Neural crest cell (in vitro differentiated cells): ENCODE measurements at regions not wholly inside any gene's neighbourhood (a gene's known extent, or its start where the extent isn't known, plus 50 kb on each side); places are given as distances from the start of the nearest gene placed in this dataset.

Source experiments
- DNase-seq: peaks from one replicate; pipeline ENCODE4 v3.0.0; 2021; ENCODE audit warnings: low read depth, mixed read lengths, low spot score
- H3K27ac Mint-ChIP-seq: one replicate; pipeline ENCODE4 v1.8.0; 2021; ENCODE audit warnings: mild to moderate bottlenecking, mixed read lengths; ENCODE audit not compliant: unreplicated experiment
- H3K27me3 Mint-ChIP-seq: 2 replicates; pipeline ENCODE4 v1.8.0; 2021; ENCODE audit warnings: low read depth, mild to moderate bottlenecking, mixed read lengths
- H3K36me3 Mint-ChIP-seq: 2 replicates; pipeline ENCODE4 v1.8.0; 2021; ENCODE audit warnings: low read depth, mild to moderate bottlenecking, mixed read lengths
- H3K4me1 Mint-ChIP-seq: 2 replicates; pipeline ENCODE4 v1.8.0; 2021; ENCODE audit warnings: mixed read lengths
- H3K4me3 Mint-ChIP-seq: one replicate; pipeline ENCODE4 v1.8.0; 2021; ENCODE audit warnings: mild to moderate bottlenecking, mixed read lengths
- H3K9me3 Mint-ChIP-seq: 2 replicates; pipeline ENCODE4 v1.8.0; 2021; ENCODE audit warnings: mixed read lengths
- TF ChIP-seq, protein P1 (sequence below): fragments of 200-600 bp; sonication (generic); conservative IDR thresholded peaks from 2 replicates; pipeline ENCODE4 v1.5.0; 2021; ENCODE audit warnings: antibody characterized with exemption, mild to moderate bottlenecking

DNA sequence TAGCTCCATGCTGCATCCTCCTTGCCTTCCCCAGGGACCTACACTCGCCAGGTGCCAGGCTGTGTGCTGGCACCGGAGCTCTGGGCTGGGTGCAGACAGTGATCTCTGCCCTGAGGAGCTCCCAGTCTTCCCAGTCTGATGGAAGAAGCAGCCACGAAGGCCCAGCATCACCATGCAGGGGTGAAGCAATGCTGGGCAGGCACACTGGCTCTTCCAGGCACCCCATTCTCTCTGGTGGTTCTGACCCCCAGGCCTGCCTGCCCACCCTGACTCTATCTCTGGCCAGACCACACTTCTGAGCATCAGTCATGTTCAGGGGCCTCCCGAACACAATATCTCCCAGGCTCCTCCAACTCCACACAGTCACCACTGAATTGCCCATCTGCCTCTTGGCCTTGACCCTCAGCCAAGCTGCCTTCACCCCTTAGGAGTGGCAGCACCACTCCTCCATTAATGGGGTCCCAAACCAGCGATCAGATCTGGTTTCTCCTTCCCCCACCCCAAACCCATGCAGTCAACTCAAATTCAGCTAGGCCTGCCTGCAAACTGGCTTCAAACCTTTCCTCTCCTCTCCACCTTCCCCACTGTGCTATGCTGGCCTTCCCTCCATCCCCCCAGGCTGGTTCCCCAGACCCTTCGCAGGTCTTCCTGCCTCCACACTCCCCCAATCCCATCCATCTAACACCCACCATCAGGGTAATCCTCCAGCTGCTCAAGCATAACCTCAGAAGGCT lies 102.7 kb upstream of the MVB12B start:
- Mint-ChIP-seq H3K9me3 (peaks cover 3% of the 10 kb centered on the region), H3K27me3 (peaks cover 8% of the 10 kb centered on the region), H3K4me3 (no peak overlapping the region), H3K27ac (no peak overlapping the region), H3K36me3 (no peaks in the 10 kb centered on the region), H3K4me1 (peaks cover 4% of the 10 kb centered on the region)
- no peak for DNase-seq
- TF ChIP-seq, protein P1, sequence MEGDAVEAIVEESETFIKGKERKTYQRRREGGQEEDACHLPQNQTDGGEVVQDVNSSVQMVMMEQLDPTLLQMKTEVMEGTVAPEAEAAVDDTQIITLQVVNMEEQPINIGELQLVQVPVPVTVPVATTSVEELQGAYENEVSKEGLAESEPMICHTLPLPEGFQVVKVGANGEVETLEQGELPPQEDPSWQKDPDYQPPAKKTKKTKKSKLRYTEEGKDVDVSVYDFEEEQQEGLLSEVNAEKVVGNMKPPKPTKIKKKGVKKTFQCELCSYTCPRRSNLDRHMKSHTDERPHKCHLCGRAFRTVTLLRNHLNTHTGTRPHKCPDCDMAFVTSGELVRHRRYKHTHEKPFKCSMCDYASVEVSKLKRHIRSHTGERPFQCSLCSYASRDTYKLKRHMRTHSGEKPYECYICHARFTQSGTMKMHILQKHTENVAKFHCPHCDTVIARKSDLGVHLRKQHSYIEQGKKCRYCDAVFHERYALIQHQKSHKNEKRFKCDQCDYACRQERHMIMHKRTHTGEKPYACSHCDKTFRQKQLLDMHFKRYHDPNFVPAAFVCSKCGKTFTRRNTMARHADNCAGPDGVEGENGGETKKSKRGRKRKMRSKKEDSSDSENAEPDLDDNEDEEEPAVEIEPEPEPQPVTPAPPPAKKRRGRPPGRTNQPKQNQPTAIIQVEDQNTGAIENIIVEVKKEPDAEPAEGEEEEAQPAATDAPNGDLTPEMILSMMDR: no peak

DNA sequence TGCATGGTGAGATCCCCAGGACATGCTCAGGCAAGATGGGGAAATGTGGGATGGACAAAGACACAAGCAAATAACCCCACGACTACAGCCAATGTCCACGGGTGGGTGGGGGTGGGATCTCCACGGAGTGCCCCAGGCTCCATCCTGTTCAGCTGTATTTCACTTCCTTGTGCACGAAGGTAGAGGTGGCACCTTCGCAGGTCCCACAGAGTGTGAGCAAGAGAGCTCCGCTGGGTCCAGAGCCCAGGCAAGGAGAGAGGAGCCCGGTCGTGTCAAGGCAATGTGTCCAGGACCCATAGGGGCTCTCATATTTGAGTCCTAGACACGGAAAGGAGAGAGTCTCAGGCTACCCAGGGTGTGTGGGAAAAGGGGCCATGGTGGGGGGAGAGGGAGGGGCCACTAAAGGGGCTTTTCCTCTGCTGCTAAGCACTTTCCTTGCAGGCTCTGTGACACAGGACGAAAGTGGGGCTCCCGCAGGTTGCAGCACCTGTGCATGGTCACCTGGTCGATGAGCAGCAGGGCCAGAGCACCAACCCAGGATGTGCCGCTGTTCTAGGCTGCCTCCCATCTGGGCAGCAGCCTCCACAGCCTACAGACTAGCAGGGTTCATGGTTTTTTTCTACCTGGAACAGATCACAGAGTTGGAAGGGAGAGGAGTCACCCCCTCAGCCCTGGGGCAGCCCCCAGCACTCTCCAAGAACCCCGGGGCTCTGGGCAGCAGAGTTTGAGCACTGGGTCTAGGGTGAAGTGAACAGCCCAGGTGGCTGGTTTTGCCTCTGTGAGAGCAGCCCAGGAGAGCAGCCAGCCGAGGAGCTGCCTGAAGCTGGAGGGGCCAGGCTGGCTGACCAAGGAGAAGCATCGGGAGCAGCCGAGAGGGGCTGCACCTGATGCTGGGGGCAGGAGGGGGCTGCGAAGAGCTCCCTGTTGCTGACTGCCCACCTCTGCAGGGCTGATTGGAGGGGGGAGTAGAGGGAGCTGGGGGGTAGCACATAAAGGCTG lies 100.7 kb upstream of the MVB12B start:
- no peak overlapping the region for H3K27ac Mint-ChIP-seq
- H3K36me3 Mint-ChIP-seq: no peaks in the 10 kb centered on the region
- peaks cover 1% of the 10 kb centered on the region for H3K9me3 Mint-ChIP-seq
- H3K27me3 Mint-ChIP-seq: peaks cover 8% of the 10 kb centered on the region
- peaks cover 4% of the 10 kb centered on the region for H3K4me1 Mint-ChIP-seq
- TF ChIP-seq, protein P1: no peak
- DNase-seq: no peak
- H3K4me3 Mint-ChIP-seq: no peak overlapping the region

DNA sequence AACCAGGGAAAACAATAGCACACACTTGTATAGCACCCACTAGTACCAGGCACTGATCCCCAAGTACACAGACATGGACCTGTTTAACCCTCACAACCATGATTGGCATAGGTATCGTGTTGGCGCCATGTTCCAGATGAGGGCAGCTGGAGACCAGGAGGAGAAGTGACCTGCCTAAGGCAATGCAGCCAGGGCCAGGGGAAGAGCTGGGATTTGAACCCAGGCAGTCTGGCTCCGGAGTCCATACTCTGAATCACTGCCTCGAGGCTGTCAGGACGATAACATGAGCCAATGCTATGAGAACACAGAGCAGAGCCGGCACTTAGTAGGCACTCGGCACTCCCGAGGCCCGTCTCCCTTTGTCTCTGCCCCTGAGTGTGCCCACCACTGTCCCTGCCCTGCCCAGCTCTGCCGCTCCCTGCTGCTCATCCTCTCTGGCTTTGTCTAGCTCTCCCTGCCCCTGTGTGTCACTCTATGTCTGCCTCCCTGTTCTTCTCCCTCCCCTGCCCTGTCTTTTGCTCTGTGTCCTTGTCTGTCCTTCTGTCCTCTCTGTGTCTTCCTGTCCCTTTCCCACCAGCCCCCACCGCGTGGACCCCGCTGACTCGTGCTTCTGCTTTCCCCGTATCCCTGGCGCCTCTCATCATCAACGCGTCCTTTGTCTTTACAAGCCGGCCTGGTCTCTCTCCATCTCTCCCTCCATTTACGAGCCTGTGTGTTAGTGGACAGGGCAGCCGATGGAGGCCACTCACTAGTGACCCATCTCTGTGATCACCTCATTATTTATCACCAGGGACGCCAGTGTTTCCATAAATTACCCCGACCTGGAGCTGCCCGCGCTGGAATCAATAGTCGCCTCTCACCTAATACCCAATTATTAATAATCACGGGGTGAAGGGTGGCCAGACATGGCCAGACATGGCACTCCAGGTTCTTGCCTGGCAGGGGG lies 99.4 kb upstream of the MVB12B start:
- no peak overlapping the region for H3K4me3 Mint-ChIP-seq
- H3K9me3 Mint-ChIP-seq: no peaks in the 10 kb centered on the region
- DNase-seq: no peak
- TF ChIP-seq, protein P1: no peak
- H3K36me3 Mint-ChIP-seq: no peaks in the 10 kb centered on the region
- peaks cover 4% of the 10 kb centered on the region for H3K4me1 Mint-ChIP-seq
- H3K27me3 Mint-ChIP-seq: peaks cover 8% of the 10 kb centered on the region
- H3K27ac Mint-ChIP-seq: peak overlapping the region; percentile 64

GRCh38 chr9:126228111-126228780 lies 98.4 kb upstream of the MVB12B start:
- no peak for DNase-seq
- no peak overlapping the region for H3K4me3 Mint-ChIP-seq
- H3K27me3 Mint-ChIP-seq: peaks cover 8% of the 10 kb centered on the region
- H3K4me1 Mint-ChIP-seq: peaks cover 4% of the 10 kb centered on the region
- H3K9me3 Mint-ChIP-seq: no peaks in the 10 kb centered on the region
- TF ChIP-seq, protein P1: no peak
- no peaks in the 10 kb centered on the region for H3K36me3 Mint-ChIP-seq
- no peak overlapping the region for H3K27ac Mint-ChIP-seq
